Left forelimb (tissue), 1 donor: ENCODE measurements at regions not wholly inside any gene's neighbourhood (a gene's known extent, or its start where the extent isn't known, plus 50 kb on each side); places are given as distances from the start of the nearest gene placed in this dataset.
A peak's percentile ranks its signal among the peaks of the same experiment; 100 is the strongest.
"Not testable (repeated sequence)": the region's sequence is repeated elsewhere in the genome, so short reads cannot be mapped to it uniquely, and the experiment has no call there.

ENCODE experiments used
- DNase-seq: peaks from one replicate; pipeline ENCODE4 v3.0.0-alpha.2; 2018; ENCODE audit warnings: low spot score

DNA sequence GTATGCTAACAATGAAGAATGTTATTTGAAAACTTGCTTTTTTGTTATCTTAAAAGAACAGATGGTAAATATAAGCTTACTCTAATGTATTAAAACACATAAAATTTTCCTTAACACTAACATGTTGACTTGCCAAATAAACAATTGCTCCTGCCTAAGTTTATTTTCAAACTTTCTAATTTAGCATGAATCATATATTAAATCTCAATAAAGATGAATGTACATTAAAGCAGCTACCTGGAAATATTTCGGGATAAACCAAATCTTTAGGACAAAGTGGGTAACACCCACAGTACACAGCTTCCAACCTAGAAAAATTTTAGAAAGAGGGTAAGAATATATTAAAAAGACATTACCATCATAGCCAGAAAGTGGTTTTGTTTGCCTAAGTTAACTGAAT lies 567.4 kb downstream of the ZEB2 start:
- DNase-seq, result no peak

DNA sequence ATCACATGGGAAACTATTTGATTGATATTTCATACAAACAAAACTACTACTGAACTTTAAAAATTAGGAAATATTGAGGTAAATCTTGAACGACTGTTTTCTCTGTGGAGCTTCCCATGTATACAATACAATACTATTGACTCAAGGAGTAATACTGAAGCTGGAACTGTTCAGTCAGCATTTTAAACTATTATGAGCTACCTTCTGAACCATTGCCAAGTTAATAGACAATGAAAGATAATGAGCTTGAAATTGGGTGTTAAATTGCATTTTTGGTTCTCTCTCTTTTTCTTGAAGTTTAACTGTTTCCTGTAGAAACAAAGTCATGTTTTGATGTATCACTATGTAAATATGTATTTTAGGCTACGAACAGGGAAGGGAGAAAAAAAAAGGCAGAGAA lies 569.2 kb downstream of the ZEB2 start:
- DNase-seq, result no peak

DNA sequence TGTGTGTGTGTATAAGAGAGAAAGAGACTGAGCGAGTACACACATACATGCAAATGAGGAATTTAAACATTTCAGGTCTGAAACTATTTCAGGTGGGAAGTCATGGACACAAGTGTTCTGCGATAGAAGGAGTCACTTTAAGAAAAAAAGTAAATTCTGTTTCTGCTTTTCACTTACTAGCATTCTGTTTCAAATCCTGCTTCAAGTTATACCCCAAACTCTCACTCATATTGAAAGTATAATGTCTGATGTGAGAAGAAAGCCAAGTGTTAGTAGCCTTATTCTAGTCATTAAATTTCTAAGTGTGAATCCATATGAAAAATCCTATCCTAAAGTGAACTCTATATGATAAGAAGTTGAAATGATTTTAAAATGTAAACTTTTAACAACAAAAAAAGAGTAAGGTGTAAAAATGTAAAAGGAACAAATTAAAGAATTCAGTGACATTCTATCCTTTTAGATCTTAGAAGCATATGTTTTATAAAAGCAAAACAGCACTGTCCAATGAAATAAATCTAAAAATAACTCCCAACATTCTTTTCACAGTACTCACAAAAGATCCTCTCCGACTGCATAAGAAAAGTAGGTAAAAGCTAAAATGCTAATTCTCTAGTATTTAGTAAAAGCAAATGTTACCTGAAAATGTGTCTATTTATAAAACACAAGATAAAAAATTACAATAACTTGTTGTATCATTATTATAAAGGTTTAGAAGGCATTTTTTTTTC lies 570.6 kb downstream of the ZEB2 start:
- no peak for DNase-seq

DNA sequence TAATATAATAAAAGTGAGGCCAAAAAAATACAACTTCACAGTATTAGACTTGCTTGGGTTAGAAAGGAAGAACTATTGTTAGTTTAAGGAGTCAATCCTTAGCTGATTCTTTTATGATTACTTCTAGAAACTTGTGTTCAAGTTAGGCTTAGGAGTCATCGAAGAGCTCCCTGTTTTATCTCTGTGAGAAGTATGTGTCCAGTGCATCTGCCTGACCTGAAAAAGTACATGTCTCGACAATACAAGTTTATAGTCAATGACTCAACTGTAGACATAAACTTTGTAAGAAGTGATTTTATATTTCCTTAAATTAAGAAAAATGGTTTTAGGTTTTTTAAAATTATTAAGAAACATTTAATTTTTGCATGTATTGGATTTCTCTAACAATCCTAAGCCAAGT lies 571.2 kb downstream of the ZEB2 start:
- no peak for DNase-seq

DNA sequence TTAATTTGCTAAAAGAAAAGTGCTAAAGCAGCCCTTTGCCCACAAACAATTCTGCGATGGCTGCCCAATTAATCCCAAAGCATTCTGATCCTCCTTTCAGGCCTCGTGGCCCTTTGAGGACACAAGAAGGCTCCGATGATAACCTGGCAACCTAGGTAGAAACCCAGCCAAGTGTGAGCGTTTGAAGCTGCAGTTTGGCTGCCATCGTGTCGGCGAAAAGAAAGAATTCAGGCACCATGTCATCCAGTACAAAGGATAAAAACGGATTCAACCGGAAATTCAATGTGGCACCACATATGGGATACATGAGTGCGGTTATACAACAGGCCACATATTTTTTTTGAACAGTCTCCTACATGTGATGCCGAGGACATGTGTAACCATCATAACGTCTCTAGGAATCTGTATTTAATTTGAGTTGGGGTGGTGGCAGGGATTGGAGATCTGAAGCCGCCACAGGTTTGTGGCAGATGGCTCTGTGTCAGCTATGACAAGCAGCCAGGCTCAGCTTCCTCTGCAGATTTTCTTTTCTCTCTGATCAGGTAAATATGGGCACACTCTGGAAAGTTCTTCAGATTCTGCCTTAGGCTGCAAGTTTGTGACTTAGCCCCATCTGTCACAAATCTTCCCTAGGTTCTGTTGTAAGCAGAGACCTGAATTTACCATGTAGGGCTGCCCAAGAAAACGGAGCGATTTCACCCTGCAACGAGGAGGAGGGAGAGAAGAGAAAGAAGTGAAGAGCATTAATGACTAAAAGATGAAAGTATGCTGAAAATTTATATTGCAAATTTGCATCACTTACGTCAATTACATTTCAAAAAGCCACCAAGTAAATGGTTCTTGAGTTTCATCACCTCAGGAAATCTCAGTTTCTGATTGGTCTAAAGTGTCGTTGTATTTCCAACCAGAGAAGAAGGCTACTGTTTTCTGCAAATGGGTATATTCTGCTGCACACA lies 573.2 kb downstream of the ZEB2 start:
- no peak for DNase-seq

DNA sequence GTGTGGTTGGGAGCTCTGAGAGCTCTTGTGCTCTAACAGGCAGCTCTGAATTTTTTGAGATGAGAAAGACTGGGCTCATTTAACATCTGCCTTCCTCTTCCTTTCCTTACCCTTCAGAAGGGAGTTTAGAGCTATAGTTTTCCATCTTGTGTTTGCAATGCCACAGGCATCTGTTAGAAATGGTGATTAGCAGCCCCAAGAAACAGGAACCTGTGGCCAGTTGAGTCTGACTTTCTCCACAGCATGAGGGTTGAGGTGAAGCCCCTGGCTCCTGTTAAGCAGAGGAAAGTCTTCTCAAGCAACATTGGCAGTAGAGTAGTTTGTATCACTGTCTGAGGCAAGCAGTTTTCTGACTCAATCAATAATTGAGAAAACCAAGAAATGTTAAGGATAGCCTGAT lies 577.4 kb downstream of the ZEB2 start:
- DNase-seq, result no peak

DNA sequence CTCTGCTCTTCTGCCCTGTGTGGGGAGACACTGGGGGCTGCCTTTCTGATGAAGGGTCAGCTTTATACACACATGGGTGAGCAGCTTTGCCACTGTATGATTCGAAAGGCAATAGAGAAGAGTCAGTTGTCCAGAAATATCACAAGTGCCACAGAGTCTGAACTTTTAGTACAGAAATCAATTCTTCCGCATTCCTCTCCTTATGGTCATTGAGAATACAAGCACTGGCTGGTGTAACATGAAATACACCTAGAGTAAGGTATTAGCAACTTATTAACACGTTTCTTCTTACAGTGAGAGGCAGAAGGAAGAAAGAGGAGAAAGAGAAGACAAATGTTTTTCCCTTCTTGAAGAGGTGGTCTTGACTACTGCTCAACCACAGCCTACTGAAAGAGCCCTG lies 579.2 kb downstream of the ZEB2 start:
- DNase-seq, result no peak

DNA sequence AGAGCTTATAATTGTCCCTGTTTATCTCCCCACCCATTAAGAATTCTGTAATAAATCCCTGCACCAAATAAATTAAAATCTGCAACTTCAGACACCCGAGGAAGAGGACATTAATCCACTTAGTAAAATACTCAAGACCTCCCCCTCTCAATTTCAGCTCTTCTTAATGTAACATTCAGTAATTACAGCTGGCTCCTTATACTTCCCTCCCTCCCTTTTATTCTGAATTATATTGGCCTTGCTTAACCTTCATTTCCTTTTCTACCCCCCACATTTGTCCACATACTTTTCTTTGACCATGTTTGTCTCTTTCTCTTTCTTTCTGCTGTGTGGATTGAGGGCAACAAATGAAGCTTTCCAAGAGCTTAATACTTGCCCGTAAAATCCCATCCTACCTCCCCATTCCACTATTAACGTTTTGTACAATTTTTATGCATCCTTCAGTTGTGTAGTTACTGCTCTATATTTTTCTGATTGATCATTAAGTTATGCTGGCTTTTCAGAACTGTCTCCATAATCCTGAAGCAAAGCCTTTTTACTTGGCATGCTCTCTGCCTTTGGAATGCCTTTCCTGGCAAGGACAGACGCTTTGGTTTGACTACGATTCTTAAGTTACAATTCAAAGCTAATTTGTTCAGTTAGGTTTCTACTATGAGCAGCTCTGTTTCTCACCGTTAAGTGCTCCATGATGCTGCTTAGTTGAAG lies 580.1 kb downstream of the ZEB2 start:
- DNase-seq, result no peak

DNA sequence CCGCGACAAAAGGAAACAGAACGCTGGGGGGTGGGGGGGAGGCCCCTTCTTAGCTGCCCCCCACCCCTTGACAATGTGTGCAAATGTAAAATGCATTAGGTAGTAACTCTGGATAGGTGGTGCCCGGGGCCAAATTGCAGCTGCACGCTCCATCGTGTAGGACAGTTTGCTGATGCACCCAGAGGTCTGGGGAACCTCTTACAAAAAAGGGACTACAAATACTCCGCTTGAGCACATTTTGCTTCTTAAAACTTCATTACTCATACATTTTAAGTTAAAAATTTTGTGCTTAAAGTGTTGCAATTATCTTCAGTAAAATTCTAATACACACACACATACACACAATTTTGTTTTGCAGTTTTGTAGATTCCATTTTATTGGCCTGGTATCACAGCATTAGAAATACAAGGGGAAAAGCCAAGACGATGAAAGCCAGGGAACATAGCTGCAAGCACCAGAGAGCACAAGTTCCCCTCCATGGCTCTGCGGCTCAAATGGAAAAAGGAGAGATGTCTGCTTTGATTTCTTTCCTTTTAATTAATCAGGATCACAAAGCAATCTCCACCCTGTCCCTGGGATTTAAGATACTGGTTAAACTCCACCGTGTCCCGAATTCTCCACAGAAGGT lies 582.1 kb downstream of the ZEB2 start:
- DNase-seq, result no peak

DNA sequence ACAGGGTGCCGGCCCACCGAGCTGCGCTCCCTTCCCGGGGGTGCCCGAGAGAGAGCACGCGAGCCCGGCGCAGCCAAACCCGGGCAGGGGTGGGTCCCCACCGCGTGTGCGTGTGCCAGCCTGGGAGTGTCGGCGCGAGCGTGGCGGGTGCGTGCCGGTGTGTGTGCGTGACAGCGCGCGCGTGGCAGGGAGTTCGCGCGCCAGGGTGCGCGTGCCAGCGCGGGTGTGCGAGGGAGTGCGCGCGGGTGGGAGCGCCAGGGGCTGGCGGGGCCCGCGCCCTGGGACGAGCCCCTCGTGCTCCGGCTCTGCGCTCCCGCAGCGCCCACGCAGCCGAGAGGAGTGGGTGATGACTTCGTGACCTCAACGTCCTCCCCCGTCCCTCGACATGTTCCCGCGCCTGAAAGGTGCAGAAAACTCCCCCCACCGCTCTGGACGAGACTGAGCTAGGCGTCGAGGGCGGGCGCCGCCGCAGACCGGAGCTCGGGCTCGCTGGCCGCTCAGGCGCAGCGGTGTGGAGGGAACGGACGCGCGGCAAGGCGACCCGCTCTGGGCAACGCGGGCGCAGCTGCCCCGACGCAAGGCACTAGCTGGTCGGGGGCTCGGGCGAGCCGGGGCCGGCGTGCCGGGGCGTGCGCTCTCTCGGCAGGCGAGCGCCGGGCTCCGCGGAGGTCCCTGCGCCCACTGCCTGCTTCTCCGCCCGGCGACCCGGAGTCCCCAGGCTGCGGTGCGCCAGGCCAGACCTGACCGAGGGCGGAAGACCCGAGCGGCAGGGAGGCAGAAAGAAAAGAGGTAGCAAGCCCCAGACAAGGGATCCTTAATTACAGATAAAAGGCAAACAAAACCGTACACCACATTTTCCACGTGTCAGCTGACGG lies 582.8 kb downstream of the ZEB2 start:
- peak; percentile 80 for DNase-seq

DNA sequence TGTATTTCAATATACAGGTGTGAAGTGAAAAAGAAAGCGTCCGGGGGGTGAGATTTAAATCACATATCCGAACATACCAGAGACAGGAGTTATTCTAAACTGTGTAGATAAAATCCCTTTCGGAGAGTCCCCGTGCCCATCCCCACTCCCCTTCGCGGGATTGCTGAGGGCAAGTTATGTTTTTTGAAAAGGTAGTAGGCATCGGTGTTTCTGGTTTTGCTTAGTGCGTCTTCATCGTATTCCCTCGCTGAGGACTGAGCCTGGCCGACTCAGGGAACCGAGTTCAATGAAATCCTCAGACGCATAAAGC lies 583.4 kb downstream of the ZEB2 start:
- no peak for DNase-seq

DNA sequence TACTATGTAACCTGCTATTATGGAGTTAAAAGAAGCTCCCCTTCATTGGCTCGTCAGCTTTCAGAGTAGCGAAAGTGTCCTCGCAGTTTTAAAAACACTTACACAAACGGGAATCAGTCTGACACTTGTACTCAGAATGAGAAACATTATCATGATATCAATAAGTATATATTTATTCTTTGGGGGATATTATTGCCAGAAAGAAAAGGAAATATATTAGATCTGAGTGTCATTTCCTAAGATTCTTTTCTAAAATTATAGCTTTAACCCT lies 584.5 kb downstream of the ZEB2 start:
- no peak for DNase-seq

DNA sequence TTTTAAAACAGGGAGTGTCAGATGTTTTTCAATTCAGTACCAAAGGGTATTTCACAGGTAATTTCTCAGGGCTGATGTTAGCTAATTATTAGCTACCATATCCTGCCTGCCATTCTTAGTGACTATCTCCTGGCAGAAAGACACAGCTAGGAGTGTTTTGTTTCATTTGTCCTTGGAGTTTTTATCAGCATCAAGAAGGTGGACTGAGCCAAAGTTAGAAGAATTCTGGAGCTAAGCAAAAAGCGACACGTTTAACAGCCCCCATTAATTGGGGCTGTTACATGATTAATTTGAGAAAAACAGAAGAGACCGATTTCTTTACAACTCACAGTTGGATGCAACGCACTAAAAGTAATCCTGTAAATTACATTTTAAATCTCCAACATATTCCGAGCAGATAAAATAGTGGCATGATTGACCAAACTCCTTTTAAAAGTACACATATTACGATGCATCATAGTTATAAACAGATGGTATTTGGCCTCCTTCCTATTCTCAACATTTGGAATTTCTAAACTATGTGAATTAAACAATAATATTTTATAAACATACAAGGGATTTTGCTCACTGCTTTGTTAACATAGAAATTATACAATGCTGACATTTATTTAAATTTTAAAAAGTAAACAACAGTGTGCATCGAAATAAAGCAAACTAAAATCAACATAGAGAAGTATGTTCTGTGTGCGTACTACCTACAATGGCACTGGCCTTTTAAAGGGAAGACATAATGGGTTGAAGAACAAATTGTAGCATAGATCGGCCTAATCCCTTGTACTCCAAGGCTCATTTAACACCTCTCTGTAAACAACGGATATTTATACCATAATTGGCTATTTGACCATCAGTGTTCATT lies 585.1 kb downstream of the ZEB2 start:
- DNase-seq, result no peak

DNA sequence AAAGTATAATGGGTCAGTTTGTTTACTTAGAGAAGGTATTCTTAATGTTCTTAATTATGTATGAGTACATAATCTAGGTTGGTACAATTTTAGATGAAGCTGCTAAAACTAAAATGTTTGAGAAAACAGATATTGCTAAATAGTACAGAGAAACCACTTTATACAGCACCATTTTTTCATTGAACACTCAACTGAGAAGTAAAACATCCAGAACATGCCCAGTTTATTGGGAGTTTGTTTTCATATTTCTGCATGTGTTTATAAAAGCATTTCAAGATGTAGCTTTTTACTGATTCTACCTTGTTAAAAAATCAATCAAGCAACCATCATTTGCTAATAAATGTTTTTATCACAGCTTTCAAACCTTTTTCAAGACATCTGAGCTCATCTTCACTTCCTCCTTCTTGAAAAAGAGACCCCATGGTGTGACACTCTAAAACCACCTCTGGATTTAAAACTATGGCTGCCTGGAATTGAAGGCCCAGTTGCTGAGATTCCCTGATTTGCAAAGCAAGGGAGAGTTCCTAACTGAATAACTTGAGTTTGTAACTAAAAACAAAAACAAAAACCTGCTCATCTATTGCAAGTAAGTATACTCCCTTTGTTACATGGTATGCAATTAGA lies 585.9 kb downstream of the ZEB2 start:
- no peak for DNase-seq

DNA sequence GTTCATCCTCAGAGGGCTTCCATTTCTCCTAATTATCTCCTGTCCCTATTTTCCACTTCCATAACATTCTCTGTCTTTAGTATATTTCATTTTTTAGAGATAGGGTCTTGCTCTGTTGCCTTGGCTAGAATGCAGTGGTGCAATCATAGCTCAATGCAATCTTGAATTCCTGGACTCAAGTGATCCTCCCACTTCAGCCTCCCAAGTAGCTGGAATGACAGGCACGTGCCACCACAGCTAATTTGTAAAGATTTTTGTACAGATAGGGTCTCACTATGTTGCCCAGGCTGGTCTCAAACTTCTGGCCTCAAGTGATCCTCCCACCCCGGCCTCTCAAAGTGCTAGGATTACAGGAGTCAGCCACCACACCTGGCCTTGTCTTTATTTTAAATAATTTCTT lies 589.0 kb downstream of the ZEB2 start:
- DNase-seq, result no peak

DNA sequence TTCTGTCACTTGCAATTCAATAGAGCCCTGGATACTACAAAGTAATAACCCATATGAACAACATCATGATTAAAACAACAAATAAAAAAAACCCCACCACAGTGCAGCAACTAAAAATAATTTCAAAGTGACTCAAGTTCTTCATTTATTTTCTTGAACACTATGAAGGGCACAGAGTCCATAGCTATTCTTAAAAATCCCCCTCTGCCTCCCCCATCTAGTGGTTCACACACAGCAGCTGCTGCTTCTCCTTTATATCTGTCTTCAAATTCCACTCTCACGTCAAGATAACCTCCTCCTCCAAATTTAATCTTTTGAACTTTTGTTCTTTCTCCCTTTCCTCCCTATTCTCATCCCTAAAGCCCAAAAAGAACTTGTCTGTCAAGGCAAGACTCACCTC lies 591.3 kb downstream of the ZEB2 start:
- DNase-seq, result no peak

DNA sequence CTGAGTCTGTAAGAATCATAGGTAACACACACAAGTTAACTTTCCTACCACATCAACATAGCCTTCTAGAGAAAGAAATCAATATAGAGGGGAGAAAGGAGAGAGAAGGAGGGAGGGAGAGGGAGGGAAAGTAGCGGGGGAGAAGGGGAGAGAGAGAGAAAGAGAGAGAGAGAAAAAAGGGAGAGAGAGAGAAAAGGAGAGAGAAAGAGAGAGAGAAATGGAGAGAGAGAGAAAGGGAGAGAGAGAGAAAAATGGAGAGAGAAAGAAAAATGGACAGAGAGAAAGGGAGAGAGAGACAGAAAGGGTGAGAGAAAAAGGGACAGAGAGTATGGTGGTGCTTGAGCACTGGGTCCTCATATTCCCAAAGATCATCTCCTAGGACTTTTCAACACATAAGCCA lies 591.7 kb downstream of the ZEB2 start:
- no peak for DNase-seq

DNA sequence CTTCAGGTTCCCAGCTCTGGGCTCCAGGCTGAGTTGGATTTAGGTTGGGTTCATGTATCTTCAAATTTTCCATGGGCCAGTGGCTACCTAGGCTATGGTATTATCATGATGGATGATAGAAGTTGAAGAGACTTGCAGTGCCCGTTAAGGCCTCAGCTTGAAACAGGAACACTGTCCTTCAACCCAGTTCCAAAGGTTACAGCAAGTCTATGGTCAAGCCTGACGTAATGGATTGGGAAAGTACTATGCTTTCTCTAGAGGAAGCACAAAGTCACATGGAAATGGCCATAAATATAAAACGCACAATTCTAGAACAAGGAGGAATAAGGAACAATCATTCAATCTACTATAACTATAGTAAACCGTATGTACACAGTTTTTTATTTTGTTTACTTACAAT lies 593.2 kb downstream of the ZEB2 start:
- no peak for DNase-seq

DNA sequence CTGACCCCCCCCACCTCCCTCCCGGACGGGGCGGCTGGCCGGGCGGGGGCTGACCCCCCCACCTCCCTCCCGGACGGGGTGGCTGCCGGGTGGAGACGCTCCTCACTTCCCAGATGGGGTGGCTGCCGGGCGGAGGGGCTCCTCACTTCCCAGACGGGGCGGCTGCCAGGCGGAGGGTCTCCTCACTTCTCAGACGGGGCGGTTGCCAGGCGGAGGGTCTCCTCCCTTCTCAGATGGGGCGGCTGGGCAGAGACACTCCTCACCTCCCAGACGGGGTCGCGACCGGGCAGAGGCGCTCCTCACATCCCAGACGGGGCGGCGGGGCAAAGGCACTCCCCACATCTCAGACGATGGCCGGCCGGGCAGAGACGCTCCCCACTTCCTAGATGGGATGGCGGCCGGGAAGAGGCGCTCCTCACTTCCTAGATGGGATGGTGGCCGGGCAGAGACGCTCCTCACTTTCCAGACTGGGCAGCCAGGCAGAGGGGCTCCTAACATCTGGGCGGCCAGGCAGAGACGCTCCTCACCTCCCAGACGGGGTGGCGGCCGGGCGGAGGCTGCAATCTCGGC lies 597.6 kb downstream of the ZEB2 start:
- not testable (repeated sequence) for DNase-seq

DNA sequence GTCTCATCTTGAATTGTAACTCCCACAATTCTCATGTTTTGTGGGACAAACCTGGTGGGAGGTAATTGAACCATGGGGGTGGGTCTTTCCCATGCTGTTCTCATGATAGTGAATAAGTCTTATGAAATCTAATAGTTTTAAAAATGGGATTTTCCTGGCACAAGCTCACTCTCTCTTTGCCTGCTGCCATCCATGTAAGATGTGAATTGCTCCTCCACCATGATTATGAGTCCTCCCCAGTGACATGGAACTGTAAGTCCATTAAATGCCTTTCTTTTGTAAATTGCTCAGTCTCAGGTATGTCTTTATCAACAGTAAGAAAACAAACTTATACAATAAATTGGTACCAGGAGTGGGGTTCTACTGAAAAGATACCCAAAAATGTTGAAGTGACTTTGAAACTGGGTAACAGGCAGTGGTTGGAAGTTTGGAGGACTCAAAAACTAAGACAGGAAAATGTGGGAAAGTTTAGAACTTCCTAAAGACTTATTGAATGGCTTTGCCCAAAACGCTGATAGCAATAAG lies 601.4 kb downstream of the ZEB2 start:
- no peak for DNase-seq
